ENCODE measurements at regions not wholly inside any gene's neighbourhood (a gene's known extent, or its start where the extent isn't known, plus 50 kb on each side); places are given as distances from the start of the nearest gene placed in this dataset.

DNA sequence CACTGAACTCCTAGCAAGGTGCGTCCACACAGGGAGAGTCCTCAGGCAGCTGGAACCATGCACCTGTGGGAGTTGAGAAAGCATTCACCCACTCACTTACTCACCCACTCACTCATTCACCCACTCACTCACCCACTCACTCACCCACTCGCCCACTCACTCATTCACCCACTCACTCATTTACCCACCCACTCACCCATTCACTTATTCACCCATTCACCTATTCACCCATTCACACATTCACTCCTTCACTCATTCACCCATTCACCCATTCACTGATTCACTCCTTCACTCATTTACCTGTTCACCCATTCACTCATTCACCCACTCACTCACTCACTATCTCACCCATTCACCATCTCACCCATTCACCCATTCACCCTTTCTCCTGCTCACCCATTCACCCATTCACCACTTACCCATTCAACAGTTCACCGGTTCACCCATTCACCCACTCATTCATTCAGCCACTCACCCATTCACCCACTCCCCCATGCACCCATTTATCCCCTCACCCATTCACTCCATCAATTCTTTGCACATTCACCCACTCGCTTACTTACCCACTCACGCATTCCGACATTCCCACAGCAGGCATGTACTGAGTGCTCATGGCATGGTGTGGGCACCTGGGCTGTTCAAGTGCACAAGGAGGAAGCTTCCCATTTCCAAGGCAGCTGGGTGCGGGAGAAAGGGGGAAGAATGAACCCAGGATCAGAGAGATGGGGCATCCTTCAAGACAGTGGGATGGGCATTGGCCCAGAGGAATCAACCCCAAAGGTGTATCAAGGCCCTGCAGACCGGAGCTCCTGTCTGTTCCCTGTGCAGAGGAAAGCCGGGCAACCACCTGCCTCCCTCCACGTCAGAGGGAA lies 135.2 kb upstream of the C14orf180 start:
- TF ChIP-seq, protein P1, sequence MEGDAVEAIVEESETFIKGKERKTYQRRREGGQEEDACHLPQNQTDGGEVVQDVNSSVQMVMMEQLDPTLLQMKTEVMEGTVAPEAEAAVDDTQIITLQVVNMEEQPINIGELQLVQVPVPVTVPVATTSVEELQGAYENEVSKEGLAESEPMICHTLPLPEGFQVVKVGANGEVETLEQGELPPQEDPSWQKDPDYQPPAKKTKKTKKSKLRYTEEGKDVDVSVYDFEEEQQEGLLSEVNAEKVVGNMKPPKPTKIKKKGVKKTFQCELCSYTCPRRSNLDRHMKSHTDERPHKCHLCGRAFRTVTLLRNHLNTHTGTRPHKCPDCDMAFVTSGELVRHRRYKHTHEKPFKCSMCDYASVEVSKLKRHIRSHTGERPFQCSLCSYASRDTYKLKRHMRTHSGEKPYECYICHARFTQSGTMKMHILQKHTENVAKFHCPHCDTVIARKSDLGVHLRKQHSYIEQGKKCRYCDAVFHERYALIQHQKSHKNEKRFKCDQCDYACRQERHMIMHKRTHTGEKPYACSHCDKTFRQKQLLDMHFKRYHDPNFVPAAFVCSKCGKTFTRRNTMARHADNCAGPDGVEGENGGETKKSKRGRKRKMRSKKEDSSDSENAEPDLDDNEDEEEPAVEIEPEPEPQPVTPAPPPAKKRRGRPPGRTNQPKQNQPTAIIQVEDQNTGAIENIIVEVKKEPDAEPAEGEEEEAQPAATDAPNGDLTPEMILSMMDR (optimal IDR thresholded peaks at IDR 0.05 in 1 of 3, IDR thresholded peaks at IDR 0.05 in 1 of 3, conservative IDR thresholded peaks at IDR 0.05 in 1 of 3; ENCODE audit: extremely low read depth in 1 of 3, insufficient read depth in 2 of 3, low read length in 3 of 3): no peak
- no peak for TF ChIP-seq EZH2 (IDR thresholded peaks at IDR 0.05; ENCODE audit: low read length)
